ENCODE measurements at regions not wholly inside any gene's neighbourhood (a gene's known extent, or its start where the extent isn't known, plus 50 kb on each side); places are given as distances from the start of the nearest gene placed in this dataset.

DNA sequence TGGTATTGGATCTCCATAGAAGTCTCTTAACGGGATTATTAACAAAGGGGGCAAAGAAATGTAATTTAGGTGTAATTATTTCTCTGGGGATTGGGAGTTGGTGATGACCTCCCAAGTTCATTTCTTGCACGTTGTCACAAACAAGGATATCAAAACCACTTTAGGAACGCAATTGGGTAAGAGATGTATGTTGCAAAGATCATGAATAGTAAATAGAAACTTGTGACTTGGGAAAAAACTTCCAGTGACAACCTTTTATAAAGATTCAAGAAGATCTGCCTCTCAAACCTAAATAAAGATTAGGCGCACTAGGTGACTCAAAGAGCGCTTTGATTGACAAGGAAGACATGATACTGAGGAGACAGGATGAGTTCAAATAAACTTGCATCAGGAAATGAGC is 127.8 kb upstream of the TRIB2 start:
- no peak overlapping the region for H3K4me3 ChIP-seq (ENCODE audit: low read length)
- no peak for DNase-seq (ENCODE audit: low read depth)
- TF ChIP-seq CTCF (conservative IDR thresholded peaks at IDR 0.05; ENCODE audit: low read length): no peak

- no peak overlapping the region for H3K4me3 ChIP-seq (ENCODE audit: low read length)
- no peak for DNase-seq (ENCODE audit: low read depth)
- TF ChIP-seq CTCF (conservative IDR thresholded peaks at IDR 0.05; ENCODE audit: low read length): no peak
Observed at GRCh38 chr2:12589802-12590320, 126.9 kb upstream of the TRIB2 start.

GRCh38 chr2:12592296-12592695 is 124.4 kb upstream of the TRIB2 start:
- DNase-seq (ENCODE audit: low read depth): no peak
- TF ChIP-seq CTCF (conservative IDR thresholded peaks at IDR 0.05; ENCODE audit: low read length): no peak
- H3K4me3 ChIP-seq (ENCODE audit: low read length): no peak overlapping the region

DNA sequence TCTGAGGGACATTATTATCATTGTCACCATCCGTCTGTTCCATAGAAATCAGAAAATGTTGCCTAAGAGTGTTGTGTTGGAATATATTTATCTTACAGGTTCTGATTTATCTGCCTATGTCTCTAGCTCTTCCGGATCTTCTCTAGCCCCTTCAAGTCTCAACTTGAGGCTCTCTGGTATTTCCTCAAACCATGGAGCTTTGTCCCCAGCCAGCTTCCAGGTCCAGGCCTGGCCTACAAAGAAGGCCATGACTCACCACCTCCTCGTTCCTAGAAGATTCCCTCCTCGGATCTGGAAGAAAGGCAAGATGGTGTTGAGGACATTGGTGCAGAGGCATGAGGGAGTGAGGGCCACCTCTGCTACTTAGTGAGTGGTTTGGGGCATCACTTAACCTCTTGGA is 122.1 kb upstream of the TRIB2 start:
- TF ChIP-seq CTCF (conservative IDR thresholded peaks at IDR 0.05; ENCODE audit: low read length): no peak
- DNase-seq (ENCODE audit: low read depth): no peak

GRCh38 chr2:12596771-12597170 is 120.0 kb upstream of the TRIB2 start:
- H3K4me3 ChIP-seq (ENCODE audit: low read length): no peak overlapping the region
- DNase-seq (ENCODE audit: low read depth): no peak
- TF ChIP-seq CTCF (conservative IDR thresholded peaks at IDR 0.05; ENCODE audit: low read length): no peak

More for the DNA sequence above, 122.1 kb upstream of the TRIB2 start:
- no peak overlapping the region for H3K4me3 ChIP-seq (ENCODE audit: low read length)

- no peak for DNase-seq (ENCODE audit: low read depth)
- TF ChIP-seq CTCF (conservative IDR thresholded peaks at IDR 0.05; ENCODE audit: low read length): no peak
- no peak overlapping the region for H3K4me3 ChIP-seq (ENCODE audit: low read length)
Observed at GRCh38 chr2:12597610-12598009, 119.1 kb upstream of the TRIB2 start.

DNA sequence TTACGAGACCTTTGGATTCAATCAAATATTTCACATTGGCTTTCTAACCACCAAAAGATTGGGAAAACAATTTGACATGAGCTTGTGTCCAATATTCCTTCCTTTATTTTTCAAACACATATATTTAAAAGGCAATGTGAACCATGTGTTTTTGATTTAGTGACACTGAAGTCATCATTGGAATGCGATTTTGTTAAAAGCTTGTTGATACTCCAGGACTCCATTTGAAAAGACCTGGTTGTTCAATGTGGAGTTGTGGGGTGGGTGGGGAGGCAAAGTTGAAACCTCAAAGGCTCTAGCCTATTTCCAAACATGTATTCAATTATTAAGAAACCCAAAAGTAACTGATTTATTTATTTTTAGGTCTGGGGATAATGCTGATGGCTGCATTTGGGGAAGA is 114.1 kb upstream of the TRIB2 start:
- peak; percentile 64 for DNase-seq (ENCODE audit: low read depth)
- no peak overlapping the region for H3K4me3 ChIP-seq (ENCODE audit: low read length)
- TF ChIP-seq CTCF (conservative IDR thresholded peaks at IDR 0.05; ENCODE audit: low read length): no peak

Data from AG10803 (cell line).